H1 (cell line): ENCODE measurements at regions not wholly inside any gene's neighbourhood (a gene's known extent, or its start where the extent isn't known, plus 50 kb on each side); places are given as distances from the start of the nearest gene placed in this dataset.

Experiments used
- BRCA1 ChIP-seq: IDR thresholded peaks from 2 replicates; pipeline ENCODE4 v1.6.1; 2012; ENCODE audit warnings: low read depth, low read length, improper control_type of control experiment
- CBX8 ChIP-seq: fragments of 300-800, 300-1000 bp; sonication (generic); IDR thresholded peaks from 2 replicates; pipeline ENCODE4 v1.7.1; 2016; ENCODE audit warnings: low read depth, low read length, borderline replicate concordance
- JUND ChIP-seq: IDR thresholded peaks from 2 replicates; pipeline ENCODE4 v1.6.1; 2011; ENCODE audit warnings: mild to moderate bottlenecking, improper control_type of control experiment, low read length
- MAFK ChIP-seq: IDR thresholded peaks from 2 replicates; pipeline ENCODE4 v1.6.1; 2012; ENCODE audit warnings: low read depth, mild to moderate bottlenecking, improper control_type of control experiment, low read length
- POLR2AphosphoS5 ChIP-seq: IDR thresholded peaks from 2 replicates; pipeline ENCODE4 v1.6.1; 2011; ENCODE audit warnings: low read depth, low read length
- RAD21 ChIP-seq, 2 experiments: IDR thresholded peaks in 1 of 2; conservative IDR thresholded peaks in 1 of 2; 2 replicates each; pipeline ENCODE4 v1.6.1; 2011; ENCODE audit warnings: low read depth in 2 of 2, low read length in 2 of 2, improper control_type of control experiment in 1 of 2, inconsistent platforms in 1 of 2, mild to moderate bottlenecking in 1 of 2, moderate library complexity in 1 of 2
- RFX5 ChIP-seq: IDR thresholded peaks from 2 replicates; pipeline ENCODE4 v1.6.1; 2011; ENCODE audit warnings: low read depth, low read length, improper control_type of control experiment, borderline replicate concordance
- RNF2 ChIP-seq: fragments of 200-900, 300-1000 bp; sonication (generic); IDR thresholded peaks from 2 replicates; pipeline ENCODE4 v1.7.1; 2016; ENCODE audit warnings: borderline replicate concordance, low read depth, mild to moderate bottlenecking, antibody characterized with exemption, low read length; ENCODE audit not compliant: poor library complexity, severe bottlenecking; ENCODE audit errors: missing control alignments
- SIN3A ChIP-seq, 2 experiments: IDR thresholded peaks in 1 of 2; conservative IDR thresholded peaks in 1 of 2; 2 replicates each; pipeline ENCODE4 v1.6.1; 2011 to 2012; ENCODE audit warnings: low read length in 2 of 2, improper control_type of control experiment in 1 of 2, low read depth in 1 of 2, mild to moderate bottlenecking in 1 of 2
- TF ChIP-seq, protein P1 (sequence below): fragments of 300-600 bp; sonication (generic); IDR thresholded peaks from 2 replicates; pipeline ENCODE4 v1.7.1; 2012; ENCODE audit warnings: low read length, moderate library complexity, mild to moderate bottlenecking, inconsistent platforms; ENCODE audit not compliant: insufficient replicate concordance
- TF ChIP-seq, protein P2 (sequence below): IDR thresholded peaks from 2 replicates; pipeline ENCODE4 v1.6.1; 2012; ENCODE audit warnings: inconsistent platforms

DNA sequence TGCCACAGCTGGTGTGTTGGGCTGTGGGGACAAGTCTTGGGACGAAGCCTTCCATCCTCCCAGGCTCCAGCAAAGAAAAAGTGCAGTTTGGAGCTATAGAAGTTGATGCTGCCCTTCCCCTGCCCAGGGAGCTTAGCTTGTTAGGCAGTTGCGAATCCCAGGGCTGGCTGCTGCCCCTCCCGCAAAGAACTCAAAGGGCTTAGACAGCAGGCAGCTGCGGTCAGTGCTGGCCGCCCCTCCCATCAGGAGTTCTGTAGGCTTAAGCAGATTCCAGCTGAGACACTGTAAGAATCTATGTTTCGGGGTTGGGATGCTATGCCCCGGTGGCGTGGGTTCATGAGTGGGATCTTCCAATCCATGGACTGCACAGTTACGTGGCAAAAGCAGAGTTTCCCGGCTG lies 956.7 kb downstream of the GLUD2 start (continued):
- TF ChIP-seq, protein P1, sequence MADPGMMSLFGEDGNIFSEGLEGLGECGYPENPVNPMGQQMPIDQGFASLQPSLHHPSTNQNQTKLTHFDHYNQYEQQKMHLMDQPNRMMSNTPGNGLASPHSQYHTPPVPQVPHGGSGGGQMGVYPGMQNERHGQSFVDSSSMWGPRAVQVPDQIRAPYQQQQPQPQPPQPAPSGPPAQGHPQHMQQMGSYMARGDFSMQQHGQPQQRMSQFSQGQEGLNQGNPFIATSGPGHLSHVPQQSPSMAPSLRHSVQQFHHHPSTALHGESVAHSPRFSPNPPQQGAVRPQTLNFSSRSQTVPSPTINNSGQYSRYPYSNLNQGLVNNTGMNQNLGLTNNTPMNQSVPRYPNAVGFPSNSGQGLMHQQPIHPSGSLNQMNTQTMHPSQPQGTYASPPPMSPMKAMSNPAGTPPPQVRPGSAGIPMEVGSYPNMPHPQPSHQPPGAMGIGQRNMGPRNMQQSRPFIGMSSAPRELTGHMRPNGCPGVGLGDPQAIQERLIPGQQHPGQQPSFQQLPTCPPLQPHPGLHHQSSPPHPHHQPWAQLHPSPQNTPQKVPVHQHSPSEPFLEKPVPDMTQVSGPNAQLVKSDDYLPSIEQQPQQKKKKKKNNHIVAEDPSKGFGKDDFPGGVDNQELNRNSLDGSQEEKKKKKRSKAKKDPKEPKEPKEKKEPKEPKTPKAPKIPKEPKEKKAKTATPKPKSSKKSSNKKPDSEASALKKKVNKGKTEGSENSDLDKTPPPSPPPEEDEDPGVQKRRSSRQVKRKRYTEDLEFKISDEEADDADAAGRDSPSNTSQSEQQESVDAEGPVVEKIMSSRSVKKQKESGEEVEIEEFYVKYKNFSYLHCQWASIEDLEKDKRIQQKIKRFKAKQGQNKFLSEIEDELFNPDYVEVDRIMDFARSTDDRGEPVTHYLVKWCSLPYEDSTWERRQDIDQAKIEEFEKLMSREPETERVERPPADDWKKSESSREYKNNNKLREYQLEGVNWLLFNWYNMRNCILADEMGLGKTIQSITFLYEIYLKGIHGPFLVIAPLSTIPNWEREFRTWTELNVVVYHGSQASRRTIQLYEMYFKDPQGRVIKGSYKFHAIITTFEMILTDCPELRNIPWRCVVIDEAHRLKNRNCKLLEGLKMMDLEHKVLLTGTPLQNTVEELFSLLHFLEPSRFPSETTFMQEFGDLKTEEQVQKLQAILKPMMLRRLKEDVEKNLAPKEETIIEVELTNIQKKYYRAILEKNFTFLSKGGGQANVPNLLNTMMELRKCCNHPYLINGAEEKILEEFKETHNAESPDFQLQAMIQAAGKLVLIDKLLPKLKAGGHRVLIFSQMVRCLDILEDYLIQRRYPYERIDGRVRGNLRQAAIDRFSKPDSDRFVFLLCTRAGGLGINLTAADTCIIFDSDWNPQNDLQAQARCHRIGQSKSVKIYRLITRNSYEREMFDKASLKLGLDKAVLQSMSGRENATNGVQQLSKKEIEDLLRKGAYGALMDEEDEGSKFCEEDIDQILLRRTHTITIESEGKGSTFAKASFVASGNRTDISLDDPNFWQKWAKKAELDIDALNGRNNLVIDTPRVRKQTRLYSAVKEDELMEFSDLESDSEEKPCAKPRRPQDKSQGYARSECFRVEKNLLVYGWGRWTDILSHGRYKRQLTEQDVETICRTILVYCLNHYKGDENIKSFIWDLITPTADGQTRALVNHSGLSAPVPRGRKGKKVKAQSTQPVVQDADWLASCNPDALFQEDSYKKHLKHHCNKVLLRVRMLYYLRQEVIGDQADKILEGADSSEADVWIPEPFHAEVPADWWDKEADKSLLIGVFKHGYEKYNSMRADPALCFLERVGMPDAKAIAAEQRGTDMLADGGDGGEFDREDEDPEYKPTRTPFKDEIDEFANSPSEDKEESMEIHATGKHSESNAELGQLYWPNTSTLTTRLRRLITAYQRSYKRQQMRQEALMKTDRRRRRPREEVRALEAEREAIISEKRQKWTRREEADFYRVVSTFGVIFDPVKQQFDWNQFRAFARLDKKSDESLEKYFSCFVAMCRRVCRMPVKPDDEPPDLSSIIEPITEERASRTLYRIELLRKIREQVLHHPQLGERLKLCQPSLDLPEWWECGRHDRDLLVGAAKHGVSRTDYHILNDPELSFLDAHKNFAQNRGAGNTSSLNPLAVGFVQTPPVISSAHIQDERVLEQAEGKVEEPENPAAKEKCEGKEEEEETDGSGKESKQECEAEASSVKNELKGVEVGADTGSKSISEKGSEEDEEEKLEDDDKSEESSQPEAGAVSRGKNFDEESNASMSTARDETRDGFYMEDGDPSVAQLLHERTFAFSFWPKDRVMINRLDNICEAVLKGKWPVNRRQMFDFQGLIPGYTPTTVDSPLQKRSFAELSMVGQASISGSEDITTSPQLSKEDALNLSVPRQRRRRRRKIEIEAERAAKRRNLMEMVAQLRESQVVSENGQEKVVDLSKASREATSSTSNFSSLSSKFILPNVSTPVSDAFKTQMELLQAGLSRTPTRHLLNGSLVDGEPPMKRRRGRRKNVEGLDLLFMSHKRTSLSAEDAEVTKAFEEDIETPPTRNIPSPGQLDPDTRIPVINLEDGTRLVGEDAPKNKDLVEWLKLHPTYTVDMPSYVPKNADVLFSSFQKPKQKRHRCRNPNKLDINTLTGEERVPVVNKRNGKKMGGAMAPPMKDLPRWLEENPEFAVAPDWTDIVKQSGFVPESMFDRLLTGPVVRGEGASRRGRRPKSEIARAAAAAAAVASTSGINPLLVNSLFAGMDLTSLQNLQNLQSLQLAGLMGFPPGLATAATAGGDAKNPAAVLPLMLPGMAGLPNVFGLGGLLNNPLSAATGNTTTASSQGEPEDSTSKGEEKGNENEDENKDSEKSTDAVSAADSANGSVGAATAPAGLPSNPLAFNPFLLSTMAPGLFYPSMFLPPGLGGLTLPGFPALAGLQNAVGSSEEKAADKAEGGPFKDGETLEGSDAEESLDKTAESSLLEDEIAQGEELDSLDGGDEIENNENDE = no peak
- TF ChIP-seq RFX5 = no peak
- TF ChIP-seq SIN3A (conservative IDR thresholded peaks at IDR 0.05 in 1 of 2, IDR thresholded peaks at IDR 0.05 in 1 of 2; ENCODE audit: low read depth in 1 of 2, low read length in 2 of 2) = no peak
- TF ChIP-seq POLR2AphosphoS5 = no peak
- no peak for TF ChIP-seq MAFK
- no peak for TF ChIP-seq RAD21 (IDR thresholded peaks at IDR 0.05 in 1 of 2, conservative IDR thresholded peaks at IDR 0.05 in 1 of 2; ENCODE audit: low read depth in 2 of 2, low read length in 2 of 2)
- TF ChIP-seq JUND = no peak
- TF ChIP-seq BRCA1 = no peak
- TF ChIP-seq RNF2 = no peak
- no peak for TF ChIP-seq CBX8
- TF ChIP-seq, protein P2, sequence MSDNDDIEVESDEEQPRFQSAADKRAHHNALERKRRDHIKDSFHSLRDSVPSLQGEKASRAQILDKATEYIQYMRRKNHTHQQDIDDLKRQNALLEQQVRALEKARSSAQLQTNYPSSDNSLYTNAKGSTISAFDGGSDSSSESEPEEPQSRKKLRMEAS = no peak
